ENCODE measurements at regions not wholly inside any gene's neighbourhood (a gene's known extent, or its start where the extent isn't known, plus 50 kb on each side); places are given as distances from the start of the nearest gene placed in this dataset.
"Not testable (repeated sequence)": the region's sequence is repeated elsewhere in the genome, so short reads cannot be mapped to it uniquely, and the experiment has no call there.

GRCh38 chr14:25828562-25828961, 769.3 kb downstream of the NOVA1 start:
- Histone ChIP-seq H3K27me3 (ENCODE audit: control insufficient read depth, low read length) (no peaks in the 10 kb centered on the region), H3K4me1 (ENCODE audit: control insufficient read depth, low read length) (no peaks in the 10 kb centered on the region), H3K27ac (ENCODE audit: low read depth, low read length) (no peak overlapping the region), H3K36me3 (ENCODE audit: control insufficient read depth, low read length) (no peaks in the 10 kb centered on the region), H3K9me3 (ENCODE audit: control insufficient read depth, insufficient read depth, low read length) (no peaks in the 10 kb centered on the region), H3K9me2 (replicated peaks; ENCODE audit: control insufficient read depth, low read length) (no peaks in the 10 kb centered on the region), H3F3A (ENCODE audit: control insufficient read depth, insufficient read depth) (no peaks in the 10 kb centered on the region), H3K4me2 (ENCODE audit: low read length) (no peak overlapping the region), H4K20me1 (ENCODE audit: control insufficient read depth, insufficient read depth, low read depth, low read length) (no peaks in the 10 kb centered on the region), H3K4me3 (ENCODE audit: low read length) (no peak overlapping the region), H3K79me2 (ENCODE audit: control insufficient read depth, low read length) (no peaks in the 10 kb centered on the region)
- TF ChIP-seq CTCF (IDR thresholded peaks at IDR 0.05; ENCODE audit: low read depth, low read length, poor library complexity, severe bottlenecking): no peak
- TF ChIP-seq EZH2phosphoT487 (IDR thresholded peaks at IDR 0.05; ENCODE audit: borderline replicate concordance, low read length): no peak

GRCh38 chr14:25826105-25826504, 771.7 kb downstream of the NOVA1 start:
- no peaks in the 10 kb centered on the region for H3K9me2 ChIP-seq (replicated peaks; ENCODE audit: control insufficient read depth, low read length)
- no peak for TF ChIP-seq EZH2phosphoT487 (IDR thresholded peaks at IDR 0.05; ENCODE audit: borderline replicate concordance, low read length)
- TF ChIP-seq CTCF (IDR thresholded peaks at IDR 0.05; ENCODE audit: low read depth, low read length, poor library complexity, severe bottlenecking): no peak
- no peak overlapping the region for H3K4me2 ChIP-seq (ENCODE audit: low read length)
- H3K4me1 ChIP-seq (ENCODE audit: control insufficient read depth, low read length): no peaks in the 10 kb centered on the region
- no peaks in the 10 kb centered on the region for H3K36me3 ChIP-seq (ENCODE audit: control insufficient read depth, low read length)
- no peaks in the 10 kb centered on the region for H3F3A ChIP-seq (ENCODE audit: control insufficient read depth, insufficient read depth)
- H3K4me3 ChIP-seq (ENCODE audit: low read length): no peak overlapping the region
- H3K9me3 ChIP-seq (ENCODE audit: control insufficient read depth, insufficient read depth, low read length): no peaks in the 10 kb centered on the region
- no peaks in the 10 kb centered on the region for H4K20me1 ChIP-seq (ENCODE audit: control insufficient read depth, insufficient read depth, low read depth, low read length)
- no peaks in the 10 kb centered on the region for H3K79me2 ChIP-seq (ENCODE audit: control insufficient read depth, low read length)
- H3K27me3 ChIP-seq (ENCODE audit: control insufficient read depth, low read length): no peaks in the 10 kb centered on the region
- no peak overlapping the region for H3K27ac ChIP-seq (ENCODE audit: low read depth, low read length)

GRCh38 chr14:25820368-25820767, 770.4 kb upstream of the STXBP6 start:
- H3K4me2 ChIP-seq (ENCODE audit: low read length): no peak overlapping the region
- H3K4me3 ChIP-seq (ENCODE audit: low read length): no peak overlapping the region
- no peaks in the 10 kb centered on the region for H3K36me3 ChIP-seq (ENCODE audit: control insufficient read depth, low read length)
- no peaks in the 10 kb centered on the region for H3K9me3 ChIP-seq (ENCODE audit: control insufficient read depth, insufficient read depth, low read length)
- no peaks in the 10 kb centered on the region for H3K79me2 ChIP-seq (ENCODE audit: control insufficient read depth, low read length)
- H3K4me1 ChIP-seq (ENCODE audit: control insufficient read depth, low read length): no peaks in the 10 kb centered on the region
- TF ChIP-seq CTCF (IDR thresholded peaks at IDR 0.05; ENCODE audit: low read depth, low read length, poor library complexity, severe bottlenecking): no peak
- TF ChIP-seq EZH2phosphoT487 (IDR thresholded peaks at IDR 0.05; ENCODE audit: borderline replicate concordance, low read length): no peak
- H3K27ac ChIP-seq (ENCODE audit: low read depth, low read length): no peak overlapping the region
- H4K20me1 ChIP-seq (ENCODE audit: control insufficient read depth, insufficient read depth, low read depth, low read length): no peaks in the 10 kb centered on the region
- H3F3A ChIP-seq (ENCODE audit: control insufficient read depth, insufficient read depth): no peaks in the 10 kb centered on the region
- H3K9me2 ChIP-seq (replicated peaks; ENCODE audit: control insufficient read depth, low read length): no peaks in the 10 kb centered on the region
- no peaks in the 10 kb centered on the region for H3K27me3 ChIP-seq (ENCODE audit: control insufficient read depth, low read length)

- not testable (repeated sequence) for H3K27ac ChIP-seq (ENCODE audit: low read depth, low read length); H4K20me1 ChIP-seq (ENCODE audit: control insufficient read depth, insufficient read depth, low read depth, low read length); H3K9me3 ChIP-seq (ENCODE audit: control insufficient read depth, insufficient read depth, low read length); H3K4me2 ChIP-seq (ENCODE audit: low read length); H3K36me3 ChIP-seq (ENCODE audit: control insufficient read depth, low read length); H3K79me2 ChIP-seq (ENCODE audit: control insufficient read depth, low read length); H3F3A ChIP-seq (ENCODE audit: control insufficient read depth, insufficient read depth); H3K4me1 ChIP-seq (ENCODE audit: control insufficient read depth, low read length); H3K4me3 ChIP-seq (ENCODE audit: low read length); H3K27me3 ChIP-seq (ENCODE audit: control insufficient read depth, low read length); H3K9me2 ChIP-seq (replicated peaks; ENCODE audit: control insufficient read depth, low read length)
Measured at GRCh38 chr14:25814622-25815021, 764.7 kb upstream of the STXBP6 start.

Measured in DOHH2 (cell line).